Kidney (tissue), 13 donors: ENCODE measurements at regions not wholly inside any gene's neighbourhood (a gene's known extent, or its start where the extent isn't known, plus 50 kb on each side); places are given as distances from the start of the nearest gene placed in this dataset.

ENCODE experiments used
- DNase-seq, 5 donors: peaks; one replicate each; pipeline ENCODE4 v3.0.0-alpha.2; 2013 to 2020
- FAIRE-seq: peaks from 2 replicates; lab custom pipeline; 2012; peaks lifted over from hg19 to GRCh38; lab: Jason Lieb, UNC
- H3K27ac ChIP-seq, 2 donors: one replicate each; pipeline ENCODE4 v1.7.0; 2013; ENCODE audit warnings: low read depth in 2 of 2, low read length in 2 of 2, inconsistent platforms in 1 of 2
- H3K27me3 ChIP-seq: one replicate; pipeline ENCODE4 v1.7.1; 2013; ENCODE audit warnings: low read length, inconsistent platforms; ENCODE audit not compliant: control insufficient read depth, insufficient read depth
- H3K36me3 ChIP-seq, 3 donors: one replicate each; pipeline versions ENCODE4 v1.7.0 to v1.7.1; 2013; ENCODE audit warnings: low read length in 3 of 3, control low read depth in 1 of 3, inconsistent platforms in 1 of 3; ENCODE audit not compliant: insufficient read depth in 3 of 3, control insufficient read depth in 2 of 3
- H3K4me1 ChIP-seq, 3 donors: one replicate each; pipeline versions ENCODE4 v1.7.0 to v1.7.1; 2013; ENCODE audit warnings: low read length in 3 of 3, inconsistent platforms in 1 of 3, low read depth in 1 of 3; ENCODE audit not compliant: control insufficient read depth in 2 of 3, insufficient read depth in 2 of 3
- H3K4me3 ChIP-seq, 3 donors: one replicate each; pipeline versions ENCODE4 v1.7.0 to v1.8.1; 2013; ENCODE audit warnings: low read length in 3 of 3, control low read depth in 1 of 3, inconsistent platforms in 1 of 3
- H3K9ac ChIP-seq, 3 donors: one replicate each; pipeline versions ENCODE4 v1.7.0 to v1.7.1; 2013; ENCODE audit warnings: low read length in 3 of 3, control low read depth in 1 of 3, inconsistent platforms in 1 of 3
- H3K9me3 ChIP-seq, 3 donors: one replicate each; pipeline versions ENCODE4 v1.7.0 to v1.7.1; 2013; ENCODE audit warnings: low read length in 3 of 3, control low read depth in 1 of 3, inconsistent platforms in 1 of 3; ENCODE audit not compliant: control insufficient read depth in 2 of 3, insufficient read depth in 1 of 3
- intact Hi-C: fragments of 100-400 bp; cut with DNase I; formaldehyde crosslinking; loops from one replicate; pipeline ENCODE4 v1.11.1; 2022
- TF ChIP-seq, protein P1 (sequence below): IDR thresholded peaks from 3 replicates; pipeline ENCODE4 v1.5.1; 2012; ENCODE audit warnings: mild to moderate bottlenecking, moderate library complexity, borderline replicate concordance; ENCODE audit not compliant: insufficient read depth; ENCODE audit errors: extremely low read depth
- donor health status: control.
- donor health status: control.
- donor health status: control.
- donor health status: control.
- donor health status: control.
- donor health status: DM: yes; HTN: yes; CAD: no.
- donor health status: Normal renal cell carcinoma (clear cell type).

DNA sequence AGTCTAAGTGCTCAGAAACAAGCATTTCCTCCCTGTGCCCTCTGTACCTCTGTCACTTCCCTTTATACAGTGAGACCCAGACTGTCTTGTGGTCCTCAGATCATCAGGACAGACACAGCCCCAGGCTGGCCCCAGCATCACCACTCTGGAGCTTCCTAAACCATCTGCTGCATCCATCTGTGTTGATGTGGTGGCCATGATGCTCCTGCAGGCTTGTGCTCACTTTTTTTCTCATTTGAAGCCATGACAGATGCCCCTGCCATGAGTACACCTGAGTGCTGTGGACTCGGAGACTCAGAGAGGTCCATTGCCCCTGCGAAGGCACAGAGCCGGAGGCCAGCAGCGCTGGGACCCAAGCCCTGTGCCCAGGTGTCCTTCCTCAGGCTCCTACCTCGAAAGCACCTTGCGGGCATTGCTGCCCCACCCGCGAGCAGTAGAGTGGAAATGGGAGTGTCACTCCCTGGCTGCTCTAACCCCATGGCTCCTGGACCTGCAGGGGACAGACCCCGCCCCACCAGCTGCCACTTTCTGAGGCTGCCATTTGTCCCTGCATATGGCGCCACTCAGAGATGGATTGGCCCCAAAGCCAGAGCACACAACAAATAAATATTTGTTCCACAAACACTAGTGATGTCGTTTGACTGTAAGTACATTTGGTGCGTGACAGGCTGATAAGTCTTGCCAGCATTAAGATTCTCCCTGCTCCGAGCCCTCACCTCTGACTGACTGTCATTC is 593.5 kb downstream of the TBC1D22A start:
- FAIRE-seq: no peak

DNA sequence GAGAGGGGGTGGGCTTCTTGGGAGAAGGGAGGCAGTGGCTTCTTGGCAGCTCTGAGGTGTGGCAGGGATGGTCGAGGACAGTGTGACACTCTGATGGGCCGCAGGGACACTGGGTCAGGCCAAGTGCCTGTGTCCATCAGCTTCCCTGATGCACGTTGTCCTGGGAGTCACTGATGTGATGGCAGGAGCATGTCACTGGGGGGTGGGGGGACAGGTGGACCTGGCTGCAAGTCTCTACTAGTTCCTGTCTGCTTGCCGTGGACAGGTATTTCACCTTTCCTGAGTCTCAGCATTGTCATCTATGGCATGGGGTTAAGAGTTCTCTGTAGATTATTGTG is 592.9 kb downstream of the TBC1D22A start:
- TF ChIP-seq, protein P1, sequence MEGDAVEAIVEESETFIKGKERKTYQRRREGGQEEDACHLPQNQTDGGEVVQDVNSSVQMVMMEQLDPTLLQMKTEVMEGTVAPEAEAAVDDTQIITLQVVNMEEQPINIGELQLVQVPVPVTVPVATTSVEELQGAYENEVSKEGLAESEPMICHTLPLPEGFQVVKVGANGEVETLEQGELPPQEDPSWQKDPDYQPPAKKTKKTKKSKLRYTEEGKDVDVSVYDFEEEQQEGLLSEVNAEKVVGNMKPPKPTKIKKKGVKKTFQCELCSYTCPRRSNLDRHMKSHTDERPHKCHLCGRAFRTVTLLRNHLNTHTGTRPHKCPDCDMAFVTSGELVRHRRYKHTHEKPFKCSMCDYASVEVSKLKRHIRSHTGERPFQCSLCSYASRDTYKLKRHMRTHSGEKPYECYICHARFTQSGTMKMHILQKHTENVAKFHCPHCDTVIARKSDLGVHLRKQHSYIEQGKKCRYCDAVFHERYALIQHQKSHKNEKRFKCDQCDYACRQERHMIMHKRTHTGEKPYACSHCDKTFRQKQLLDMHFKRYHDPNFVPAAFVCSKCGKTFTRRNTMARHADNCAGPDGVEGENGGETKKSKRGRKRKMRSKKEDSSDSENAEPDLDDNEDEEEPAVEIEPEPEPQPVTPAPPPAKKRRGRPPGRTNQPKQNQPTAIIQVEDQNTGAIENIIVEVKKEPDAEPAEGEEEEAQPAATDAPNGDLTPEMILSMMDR: no peak
- H3K4me1 ChIP-seq: no peaks in the 10 kb centered on the region
- H3K36me3 ChIP-seq: no peaks in the 10 kb centered on the region
- H3K9me3 ChIP-seq: no peaks in the 10 kb centered on the region
- no peak overlapping the region for H3K27ac ChIP-seq
- no peaks in the 10 kb centered on the region for H3K27me3 ChIP-seq
- H3K4me3 ChIP-seq: no peak overlapping the region
- DNase-seq: peak in 2 of 5 donors; percentile 4 to 5
- no peak for FAIRE-seq
- no peak overlapping the region for H3K9ac ChIP-seq
- intact Hi-C loops: no loop called here

More for the DNA sequence above, 593.5 kb downstream of the TBC1D22A start:
- Histone ChIP-seq H3K9ac (no peak overlapping the region), H3K4me1 (no peaks in the 10 kb centered on the region), H3K9me3 (no peaks in the 10 kb centered on the region), H3K4me3 (no peak overlapping the region), H3K36me3 (no peaks in the 10 kb centered on the region), H3K27ac (no peak overlapping the region), H3K27me3 (no peaks in the 10 kb centered on the region)
- intact Hi-C loops: no loop called here
- DNase-seq: peak in 2 of 5 donors; percentile 3 to 13
- TF ChIP-seq, protein P1: no peak

DNA sequence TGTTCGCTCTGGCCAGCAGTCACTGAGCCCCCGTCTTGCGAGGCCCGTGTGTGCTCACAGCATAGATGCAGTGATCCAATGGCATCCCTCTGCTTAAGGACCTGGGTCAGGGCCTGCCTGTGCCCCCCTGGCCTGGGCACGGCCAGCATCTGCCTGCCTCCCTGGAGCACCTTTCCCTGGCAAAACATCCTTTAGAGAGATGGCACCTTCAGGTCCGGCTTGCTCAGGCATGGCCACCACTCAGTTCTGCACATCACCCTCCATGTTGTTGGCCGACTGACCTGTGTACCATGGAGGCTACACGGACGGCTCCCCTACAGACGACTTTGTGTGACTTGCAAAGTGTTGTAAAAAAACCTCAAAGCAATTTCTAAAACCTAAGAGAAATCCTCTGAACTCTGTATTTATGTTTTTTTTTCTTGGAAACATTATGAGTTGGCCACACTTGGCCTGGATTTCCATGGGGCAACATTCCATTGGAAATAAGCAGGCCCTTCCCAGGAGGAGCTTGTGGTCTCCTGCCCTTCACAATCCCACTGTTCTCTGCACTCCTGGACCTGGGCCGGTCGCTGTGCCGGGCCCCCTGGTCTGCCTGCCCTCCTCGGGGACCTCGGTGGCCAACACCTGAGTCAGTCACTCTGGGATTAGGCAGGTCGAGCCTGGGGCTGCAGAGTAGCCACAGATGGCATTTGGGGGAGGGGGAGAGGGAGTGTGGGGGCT is 592.4 kb downstream of the TBC1D22A start:
- FAIRE-seq: no peak
- no peaks in the 10 kb centered on the region for H3K9me3 ChIP-seq
- no peak overlapping the region for H3K9ac ChIP-seq
- no peak overlapping the region for H3K4me3 ChIP-seq
- intact Hi-C loops: no loop called here
- no peaks in the 10 kb centered on the region for H3K36me3 ChIP-seq
- peak in 2 of 5 donors; percentile 4 to 5 for DNase-seq
- no peaks in the 10 kb centered on the region for H3K27me3 ChIP-seq
- no peak overlapping the region for H3K27ac ChIP-seq
- TF ChIP-seq, protein P1: no peak
- no peaks in the 10 kb centered on the region for H3K4me1 ChIP-seq
